Transverse colon (tissue), 4 donors: ENCODE measurements at regions not wholly inside any gene's neighbourhood (a gene's known extent, or its start where the extent isn't known, plus 50 kb on each side); places are given as distances from the start of the nearest gene placed in this dataset.

Experiments used
- POLR2A ChIP-seq: fragments of 450-650 bp; IDR thresholded peaks from one replicate; pipeline ENCODE4 v1.6.1; 2016; ENCODE audit warnings: antibody characterized with exemption, mild to moderate bottlenecking, moderate library complexity
- POLR2AphosphoS5 ChIP-seq, 3 donors: sonication (generic); formaldehyde crosslinking; IDR thresholded peaks; one replicate each; pipeline ENCODE4 v1.6.1; 2016; ENCODE audit warnings: antibody characterized with exemption in 3 of 3
- TF ChIP-seq, protein P1 (sequence below), 5 experiments: fragments of 200-600 bp in 3 of 5; fragments of 450-650 bp in 2 of 5; sonication (generic) in 3 of 5; IDR thresholded peaks; 1 replicate in 2 of 5; 2 replicates in 3 of 5; pipeline ENCODE4 v1.5.1; 2016 to 2017; ENCODE audit warnings: antibody characterized with exemption in 5 of 5, inconsistent platforms in 3 of 5, mild to moderate bottlenecking in 2 of 5, moderate library complexity in 1 of 5

DNA sequence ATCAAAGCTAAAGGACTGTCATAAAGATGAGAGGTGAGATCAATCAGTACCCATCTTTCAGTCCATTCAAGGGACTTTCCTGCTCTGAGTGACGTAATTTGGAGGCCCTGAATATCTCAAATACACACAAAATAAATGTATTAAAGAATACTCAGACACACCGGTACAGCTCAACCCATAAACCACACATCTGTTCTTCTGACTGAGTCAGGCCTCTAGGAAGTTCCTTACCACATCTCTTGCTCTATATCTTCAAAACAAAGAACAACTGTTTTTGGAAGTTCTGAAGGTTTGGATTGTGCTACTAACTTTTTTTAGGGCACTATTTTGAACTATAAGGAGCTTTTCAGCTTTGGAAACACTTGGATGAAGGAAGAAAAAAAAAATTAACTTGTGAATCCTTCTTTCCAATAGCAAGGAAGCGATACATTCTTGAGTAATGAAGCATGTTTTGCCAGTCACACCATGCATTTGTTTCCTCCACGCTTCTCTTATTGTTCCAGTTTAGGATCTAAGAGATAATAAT is 866.5 kb upstream of the VRK2 start:
- TF ChIP-seq POLR2AphosphoS5 (IDR thresholded peaks at IDR 0.05), result no peak
- TF ChIP-seq, protein P1, sequence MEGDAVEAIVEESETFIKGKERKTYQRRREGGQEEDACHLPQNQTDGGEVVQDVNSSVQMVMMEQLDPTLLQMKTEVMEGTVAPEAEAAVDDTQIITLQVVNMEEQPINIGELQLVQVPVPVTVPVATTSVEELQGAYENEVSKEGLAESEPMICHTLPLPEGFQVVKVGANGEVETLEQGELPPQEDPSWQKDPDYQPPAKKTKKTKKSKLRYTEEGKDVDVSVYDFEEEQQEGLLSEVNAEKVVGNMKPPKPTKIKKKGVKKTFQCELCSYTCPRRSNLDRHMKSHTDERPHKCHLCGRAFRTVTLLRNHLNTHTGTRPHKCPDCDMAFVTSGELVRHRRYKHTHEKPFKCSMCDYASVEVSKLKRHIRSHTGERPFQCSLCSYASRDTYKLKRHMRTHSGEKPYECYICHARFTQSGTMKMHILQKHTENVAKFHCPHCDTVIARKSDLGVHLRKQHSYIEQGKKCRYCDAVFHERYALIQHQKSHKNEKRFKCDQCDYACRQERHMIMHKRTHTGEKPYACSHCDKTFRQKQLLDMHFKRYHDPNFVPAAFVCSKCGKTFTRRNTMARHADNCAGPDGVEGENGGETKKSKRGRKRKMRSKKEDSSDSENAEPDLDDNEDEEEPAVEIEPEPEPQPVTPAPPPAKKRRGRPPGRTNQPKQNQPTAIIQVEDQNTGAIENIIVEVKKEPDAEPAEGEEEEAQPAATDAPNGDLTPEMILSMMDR (IDR thresholded peaks at IDR 0.05), result no peak
- TF ChIP-seq POLR2A, result no peak
